ENCODE measurements at regions not wholly inside any gene's neighbourhood (a gene's known extent, or its start where the extent isn't known, plus 50 kb on each side); places are given as distances from the start of the nearest gene placed in this dataset.
"Not testable (repeated sequence)": the region's sequence is repeated elsewhere in the genome, so short reads cannot be mapped to it uniquely, and the experiment has no call there.

GRCh38 chr2:145824384-145824783 lies 1304.5 kb upstream of the ZEB2 start:
- DNase-seq (ENCODE audit: low read depth in 2 of 3, low spot score in 2 of 3): no peak

GRCh38 chr2:145822892-145823534 lies 1303.1 kb upstream of the ZEB2 start:
- DNase-seq (ENCODE audit: low read depth in 2 of 3, low spot score in 2 of 3): no peak

GRCh38 chr2:145820651-145821050 lies 1300.7 kb upstream of the ZEB2 start:
- no peak for DNase-seq (ENCODE audit: low read depth in 2 of 3, low spot score in 2 of 3)

GRCh38 chr2:145818890-145819504 lies 1299.1 kb upstream of the ZEB2 start:
- DNase-seq (ENCODE audit: low read depth in 2 of 3, low spot score in 2 of 3): no peak

- no peak for DNase-seq (ENCODE audit: low read depth in 2 of 3, low spot score in 2 of 3)
Observed at GRCh38 chr2:145815933-145816332, 1296.0 kb upstream of the ZEB2 start.

GRCh38 chr2:145813481-145813880 lies 1293.6 kb upstream of the ZEB2 start:
- no peak for DNase-seq (ENCODE audit: low read depth in 2 of 3, low spot score in 2 of 3)

- DNase-seq (ENCODE audit: low read depth in 2 of 3, low spot score in 2 of 3): no peak
Observed at GRCh38 chr2:145812165-145812554, 1292.2 kb upstream of the ZEB2 start.

- no peak for DNase-seq (ENCODE audit: low read depth in 2 of 3, low spot score in 2 of 3)
Observed at GRCh38 chr2:145811276-145812164, 1291.6 kb upstream of the ZEB2 start.

GRCh38 chr2:145807968-145808367 lies 1288.0 kb upstream of the ZEB2 start:
- DNase-seq (ENCODE audit: low read depth in 2 of 3, low spot score in 2 of 3): no peak

- no peak for DNase-seq (ENCODE audit: low read depth in 2 of 3, low spot score in 2 of 3)
Observed at GRCh38 chr2:145807554-145807953, 1287.6 kb upstream of the ZEB2 start.

GRCh38 chr2:145806546-145806945 lies 1286.6 kb upstream of the ZEB2 start:
- no peak for DNase-seq (ENCODE audit: low read depth in 2 of 3, low spot score in 2 of 3)

- no peak for DNase-seq (ENCODE audit: low read depth in 2 of 3, low spot score in 2 of 3)
Observed at GRCh38 chr2:145802133-145802532, 1282.2 kb upstream of the ZEB2 start.

GRCh38 chr2:145801210-145801609 lies 1281.3 kb upstream of the ZEB2 start:
- DNase-seq (ENCODE audit: low read depth in 2 of 3, low spot score in 2 of 3): no peak

- DNase-seq (ENCODE audit: low read depth in 2 of 3, low spot score in 2 of 3): no peak
Observed at GRCh38 chr2:145800151-145801091, 1280.5 kb upstream of the ZEB2 start.

- DNase-seq (ENCODE audit: low read depth in 2 of 3, low spot score in 2 of 3): no peak
Observed at GRCh38 chr2:145799595-145800108, 1279.7 kb upstream of the ZEB2 start.

- no peak for DNase-seq (ENCODE audit: low read depth in 2 of 3, low spot score in 2 of 3)
Observed at GRCh38 chr2:145798419-145798818, 1278.5 kb upstream of the ZEB2 start.

- DNase-seq (ENCODE audit: low read depth in 2 of 3, low spot score in 2 of 3): no peak
Observed at GRCh38 chr2:145797692-145798091, 1277.8 kb upstream of the ZEB2 start.

GRCh38 chr2:145792745-145793144 lies 1272.8 kb upstream of the ZEB2 start:
- no peak for DNase-seq (ENCODE audit: low read depth in 2 of 3, low spot score in 2 of 3)

GRCh38 chr2:145789636-145790035 lies 1269.7 kb upstream of the ZEB2 start:
- no peak for DNase-seq (ENCODE audit: low read depth in 2 of 3, low spot score in 2 of 3)

- DNase-seq (ENCODE audit: low read depth in 2 of 3, low spot score in 2 of 3): not testable (repeated sequence)
Observed at GRCh38 chr2:145787597-145788361, 1267.9 kb upstream of the ZEB2 start.

All from activated CD8-positive, alpha-beta memory T cell treated with anti-CD3 and anti-CD28 coated beads for 48 hours (primary cell).